Astrocyte of the cerebellum (primary cell): ENCODE measurements at regions not wholly inside any gene's neighbourhood (a gene's known extent, or its start where the extent isn't known, plus 50 kb on each side); places are given as distances from the start of the nearest gene placed in this dataset.
A peak's percentile ranks its signal among the peaks of the same experiment; 100 is the strongest.
"Not testable (repeated sequence)": the region's sequence is repeated elsewhere in the genome, so short reads cannot be mapped to it uniquely, and the experiment has no call there.

ENCODE experiments used
- DNase-seq: peaks from one replicate; pipeline ENCODE4 v3.0.0-alpha.2; 2011; ENCODE audit warnings: low read depth
- H3K4me3 ChIP-seq: 2 replicates; pipeline ENCODE4 v1.5.1; 2011; ENCODE audit warnings: mild to moderate bottlenecking, low read depth, low read length, moderate library complexity
- CTCF ChIP-seq: IDR thresholded peaks from 2 replicates; pipeline ENCODE4 v1.5.1; 2012; ENCODE audit warnings: low read length, low read depth, moderate library complexity, mild to moderate bottlenecking; ENCODE audit errors: missing control alignments
- in situ Hi-C: cut with HindIII; loops from 2 replicates; pipeline ENCODE4 v1.10.0; 2017; ENCODE audit warnings: low sequenced_read_pairs

GRCh38 chr2:204144492-204144891 lies 207.9 kb downstream of the ICOS start:
- in situ Hi-C loops, result no loop called here
- H3K4me3 ChIP-seq, result no peak overlapping the region
- TF ChIP-seq CTCF, result no peak
- DNase-seq, result no peak

GRCh38 chr2:204145263-204145751 lies 208.7 kb downstream of the ICOS start:
- H3K4me3 ChIP-seq, result no peak overlapping the region
- peak; percentile 45 for DNase-seq
- in situ Hi-C loops, result no loop called here
- peak; percentile 97 for TF ChIP-seq CTCF

GRCh38 chr2:204145791-204146190 lies 209.2 kb downstream of the ICOS start:
- in situ Hi-C loops, result no loop called here
- no peak for DNase-seq
- TF ChIP-seq CTCF, result no peak
- no peak overlapping the region for H3K4me3 ChIP-seq

- DNase-seq, H3K4me3 ChIP-seq, in situ Hi-C loops: not testable (repeated sequence)
Measured at GRCh38 chr2:204147040-204147439, 210.5 kb downstream of the ICOS start.

- DNase-seq, result no peak
- no peak overlapping the region for H3K4me3 ChIP-seq
- no peak for TF ChIP-seq CTCF
- in situ Hi-C loops, result no loop called here
Measured at GRCh38 chr2:204150721-204151120, 214.2 kb downstream of the ICOS start.

- no peak for DNase-seq
- no peak for TF ChIP-seq CTCF
- in situ Hi-C loops, result no loop called here
- H3K4me3 ChIP-seq, result no peak overlapping the region
Measured at GRCh38 chr2:204152616-204153015, 216.1 kb downstream of the ICOS start.

- in situ Hi-C loops, result no loop called here
- no peak for DNase-seq
- TF ChIP-seq CTCF, result no peak
- no peak overlapping the region for H3K4me3 ChIP-seq
Measured at GRCh38 chr2:204154863-204155262, 218.3 kb downstream of the ICOS start.
